NCI-H2196 (cell line): ENCODE measurements at regions not wholly inside any gene's neighbourhood (a gene's known extent, or its start where the extent isn't known, plus 50 kb on each side); places are given as distances from the start of the nearest gene placed in this dataset.

ENCODE experiments used
- DNase-seq: peaks from one replicate; lab custom pipeline; 2025; ENCODE audit not compliant: unreplicated experiment; lab: John Stamatoyannopoulos, UW

GRCh38 chr1:106698660-106699059, 357.8 kb upstream of the PRMT6 start:
- no peak for DNase-seq

- DNase-seq: no peak
Measured at GRCh38 chr1:106699433-106699832, 357.0 kb upstream of the PRMT6 start.

DNA sequence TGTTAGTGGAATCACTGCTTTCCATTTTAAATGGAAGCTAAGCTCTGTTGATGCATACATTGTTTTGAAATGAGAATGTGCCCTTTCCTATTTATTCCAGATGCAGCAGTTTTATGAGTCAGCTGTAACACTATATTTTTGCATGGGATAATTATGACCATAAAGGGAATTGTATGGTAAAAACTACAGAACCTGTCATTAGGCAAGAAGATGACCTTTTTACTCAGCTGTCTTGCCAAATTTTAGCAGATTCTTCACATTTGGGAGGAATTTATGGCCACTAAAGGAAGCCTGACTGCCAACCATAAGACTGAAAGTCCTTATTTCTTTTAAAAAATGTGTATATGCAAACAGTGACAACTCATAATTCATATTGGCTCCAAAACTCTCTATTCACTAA, 356.3 kb upstream of the PRMT6 start:
- no peak for DNase-seq

- DNase-seq: no peak
Measured at GRCh38 chr1:106705971-106706370, 350.5 kb upstream of the PRMT6 start.

GRCh38 chr1:106717591-106717990, 338.9 kb upstream of the PRMT6 start:
- DNase-seq: no peak

DNA sequence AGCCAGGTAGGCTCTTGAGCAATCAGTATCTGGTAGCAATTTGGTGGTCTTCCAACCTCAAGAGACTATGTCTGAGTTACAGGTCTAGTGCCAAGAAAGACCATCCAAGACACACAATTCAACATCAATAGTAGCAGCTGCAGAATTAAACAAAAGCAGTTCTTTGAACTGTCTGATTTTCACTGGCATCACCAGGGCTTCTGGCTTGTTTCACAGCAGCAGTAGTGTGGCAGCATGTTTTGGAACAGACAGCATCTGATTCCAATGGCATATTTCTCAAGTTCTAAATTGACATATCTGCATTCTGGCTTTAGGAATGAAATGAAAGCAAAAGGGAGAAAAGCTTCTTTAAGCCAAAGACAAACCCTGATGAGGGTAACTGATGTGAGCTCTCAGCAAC, 334.7 kb upstream of the PRMT6 start:
- no peak for DNase-seq

- DNase-seq: no peak
Measured at GRCh38 chr1:106722466-106722865, 334.0 kb upstream of the PRMT6 start.

- DNase-seq: no peak
Measured at GRCh38 chr1:106727171-106727570, 329.3 kb upstream of the PRMT6 start.

DNA sequence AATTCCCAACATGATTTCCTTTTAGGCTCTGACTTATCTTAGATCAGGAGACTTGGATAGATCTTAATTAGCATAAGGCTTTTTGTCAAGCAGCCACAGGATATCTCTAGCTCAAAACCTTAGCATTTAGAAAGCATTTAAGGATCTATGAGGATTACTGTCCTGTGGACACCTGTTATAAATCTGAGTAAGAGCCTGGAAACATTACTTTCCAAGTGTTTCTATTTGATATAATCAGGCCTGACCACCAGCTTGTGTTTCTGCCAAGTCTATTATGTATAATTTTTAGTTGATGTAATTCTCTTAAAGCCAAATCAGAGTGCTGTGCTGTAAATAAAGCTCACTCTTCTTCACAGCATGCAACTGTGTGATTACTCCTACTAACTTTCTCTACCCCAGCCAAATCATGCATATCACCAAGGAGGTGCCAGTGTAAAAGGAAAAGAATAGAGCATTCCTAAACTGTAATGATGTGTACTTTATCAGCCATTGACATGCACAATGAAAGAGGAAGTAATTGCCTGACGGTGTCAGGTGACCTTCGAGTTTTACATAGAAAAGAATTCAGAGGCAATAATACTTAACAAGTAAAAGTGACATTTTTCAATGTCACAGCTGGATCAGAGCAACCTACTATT, 309.9 kb upstream of the PRMT6 start:
- no peak for DNase-seq

GRCh38 chr1:106747232-106747631, 309.2 kb upstream of the PRMT6 start:
- no peak for DNase-seq

GRCh38 chr1:106747791-106748190, 308.7 kb upstream of the PRMT6 start:
- DNase-seq: no peak

DNA sequence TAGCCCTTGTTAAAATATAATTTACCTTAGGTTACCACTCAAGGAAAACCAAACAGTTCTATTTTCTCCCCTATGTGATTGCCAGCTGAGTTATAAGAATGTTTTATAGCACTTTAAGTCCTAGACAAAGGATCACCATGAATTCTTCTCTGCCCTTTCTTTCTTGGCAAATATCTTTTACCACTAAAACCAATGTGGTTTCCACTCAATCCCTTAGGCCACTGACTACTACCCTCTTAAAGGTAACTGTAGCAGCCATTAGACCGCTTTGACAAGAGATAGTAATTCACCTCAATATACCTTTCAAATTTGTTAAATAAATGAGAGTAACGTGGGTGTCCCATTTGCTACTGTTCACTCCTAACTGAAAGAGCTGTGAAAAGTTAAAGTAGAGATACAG, 307.9 kb upstream of the PRMT6 start:
- no peak for DNase-seq

GRCh38 chr1:106749491-106749890, 307.0 kb upstream of the PRMT6 start:
- DNase-seq: no peak

DNA sequence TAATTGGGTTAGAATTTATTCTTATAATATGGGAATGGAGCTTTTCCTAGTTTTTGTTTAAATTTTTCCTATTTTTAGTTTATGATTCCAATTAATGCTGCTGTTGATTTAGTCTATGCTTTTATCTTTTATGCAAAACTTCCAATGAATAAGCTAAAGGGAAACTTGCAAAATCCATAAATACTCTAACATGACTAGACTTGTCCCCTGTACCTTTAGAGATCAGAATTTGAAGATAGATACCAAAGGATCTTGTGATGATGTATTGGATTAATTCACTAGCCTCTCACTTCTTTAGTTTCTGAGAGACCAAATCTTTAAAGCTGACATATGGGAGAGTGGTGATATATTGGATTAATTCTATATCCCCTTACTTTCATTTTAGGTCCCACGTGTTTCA, 306.6 kb upstream of the PRMT6 start:
- DNase-seq: no peak

GRCh38 chr1:106751002-106751401, 305.5 kb upstream of the PRMT6 start:
- DNase-seq: no peak

- no peak for DNase-seq
Measured at GRCh38 chr1:106753066-106753465, 303.4 kb upstream of the PRMT6 start.

- no peak for DNase-seq
Measured at GRCh38 chr1:106754957-106755356, 301.5 kb upstream of the PRMT6 start.

DNA sequence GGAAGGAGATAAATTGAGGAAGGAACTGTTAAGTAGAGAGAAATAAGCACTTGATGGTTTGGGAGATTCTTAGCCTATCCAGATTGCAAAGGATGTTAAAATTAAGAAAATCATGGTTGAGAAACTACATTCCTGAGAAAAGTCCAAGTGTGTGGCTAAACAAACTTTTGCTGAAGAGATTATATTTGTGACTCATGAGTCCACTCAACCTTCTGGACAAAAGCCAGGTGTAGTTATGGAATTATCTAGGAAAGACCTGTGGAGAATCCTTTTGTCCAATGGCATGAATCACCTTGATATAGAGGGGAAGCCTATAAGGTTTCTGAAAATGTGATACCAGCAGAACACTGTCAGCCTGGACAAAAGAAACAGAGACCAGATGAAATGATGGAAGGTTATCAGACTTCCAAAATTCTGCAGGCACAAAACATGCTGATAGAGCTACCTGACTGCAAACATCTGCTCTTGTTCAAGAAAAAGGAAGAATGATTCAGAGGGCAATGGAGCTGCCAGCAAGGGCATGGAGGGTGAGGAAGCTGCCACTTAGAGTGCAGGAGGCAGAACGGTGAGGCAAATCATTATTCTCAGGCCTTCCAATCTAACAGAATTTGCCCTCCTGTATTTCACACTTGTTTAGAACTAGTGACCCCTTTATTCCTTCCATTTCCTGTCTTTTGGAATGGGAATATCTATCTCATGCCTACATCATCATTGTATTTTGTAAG, 300.6 kb upstream of the PRMT6 start:
- DNase-seq: no peak

GRCh38 chr1:106756752-106757151, 299.7 kb upstream of the PRMT6 start:
- DNase-seq: no peak

GRCh38 chr1:106768077-106768476, 288.4 kb upstream of the PRMT6 start:
- DNase-seq: no peak

DNA sequence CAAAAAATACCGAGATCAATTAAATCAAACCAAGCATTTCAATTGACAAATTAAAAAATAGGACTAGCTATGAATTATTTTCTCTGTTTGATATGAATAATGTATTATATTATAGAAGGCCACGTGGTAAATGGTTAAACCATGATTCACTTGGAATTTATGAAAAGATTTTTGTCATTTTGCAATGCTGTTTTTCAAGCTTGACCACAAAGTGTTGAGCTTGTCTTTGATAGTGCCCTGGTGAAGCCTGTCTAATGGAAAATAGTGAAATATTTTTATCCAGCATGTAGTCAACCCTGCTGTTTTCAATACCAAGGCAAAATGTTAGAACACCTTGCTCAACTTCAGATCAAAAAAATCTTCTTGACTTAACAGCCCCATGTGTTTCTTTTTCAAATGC, 288.0 kb upstream of the PRMT6 start:
- DNase-seq: no peak

- DNase-seq: no peak
Measured at GRCh38 chr1:106773206-106773605, 283.3 kb upstream of the PRMT6 start.

DNA sequence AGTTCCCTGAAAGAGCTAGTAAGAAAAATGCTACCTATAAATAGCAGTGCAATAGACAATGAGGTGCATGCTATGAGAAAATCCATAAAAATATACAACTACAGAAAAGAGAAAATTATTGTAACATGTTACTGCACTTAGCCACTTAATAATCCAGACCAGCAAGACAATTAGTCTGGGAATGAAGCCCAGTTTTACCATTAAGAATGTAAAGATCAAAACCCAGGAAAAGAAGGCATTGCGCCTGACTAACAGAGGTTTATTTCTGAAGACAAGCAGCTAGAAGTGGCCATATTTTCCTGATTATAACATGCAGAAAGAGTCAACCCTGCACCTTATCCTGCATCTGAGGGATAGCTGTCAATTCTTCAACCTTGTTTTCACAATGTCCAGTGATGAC, 276.4 kb upstream of the PRMT6 start:
- DNase-seq: no peak
